Ascending aorta (tissue), 2 donors: ENCODE measurements at regions not wholly inside any gene's neighbourhood (a gene's known extent, or its start where the extent isn't known, plus 50 kb on each side); places are given as distances from the start of the nearest gene placed in this dataset.

Source experiments
- DNase-seq, 2 donors: peaks; one replicate each; pipeline ENCODE4 v3.0.0-alpha.2; 2019; ENCODE audit warnings: low spot score in 2 of 2
- H3K27ac ChIP-seq, 2 donors: fragments of 200-600 bp; sonication (generic); one replicate each; pipeline ENCODE4 v1.5.1; 2016 to 2017; ENCODE audit warnings: mild to moderate bottlenecking in 1 of 2
- H3K27me3 ChIP-seq: fragments of 200-600 bp; sonication (generic); one replicate; pipeline ENCODE4 v1.5.1; 2017
- H3K36me3 ChIP-seq, 2 donors: fragments of 200-600 bp; sonication (generic); one replicate each; pipeline ENCODE4 v1.5.1; 2016
- H3K4me1 ChIP-seq, 2 donors: fragments of 200-600 bp; sonication (generic); one replicate each; pipeline ENCODE4 v1.5.1; 2016 to 2017; ENCODE audit warnings: mild to moderate bottlenecking in 1 of 2
- H3K4me3 ChIP-seq, 2 donors: fragments of 200-600 bp; sonication (generic); one replicate each; pipeline ENCODE4 v1.5.1; 2016 to 2017; ENCODE audit warnings: mild to moderate bottlenecking in 1 of 2
- H3K9me3 ChIP-seq, 2 donors: fragments of 200-600 bp; sonication (generic); one replicate each; pipeline ENCODE4 v1.5.1; 2016
- intact Hi-C: fragments of 100-400 bp; cut with DNase I; formaldehyde crosslinking; loops from one replicate; pipeline ENCODE4 v1.15.1; 2023
- TF ChIP-seq, protein P1 (sequence below), 3 experiments: fragments of 200-600 bp in 2 of 3; fragments of 450-650 bp in 1 of 3; sonication (generic) in 2 of 3; IDR thresholded peaks; one replicate each; pipeline ENCODE4 v1.5.1; 2016 to 2019; ENCODE audit warnings: antibody characterized with exemption in 3 of 3, mild to moderate bottlenecking in 1 of 3, moderate library complexity in 1 of 3

DNA sequence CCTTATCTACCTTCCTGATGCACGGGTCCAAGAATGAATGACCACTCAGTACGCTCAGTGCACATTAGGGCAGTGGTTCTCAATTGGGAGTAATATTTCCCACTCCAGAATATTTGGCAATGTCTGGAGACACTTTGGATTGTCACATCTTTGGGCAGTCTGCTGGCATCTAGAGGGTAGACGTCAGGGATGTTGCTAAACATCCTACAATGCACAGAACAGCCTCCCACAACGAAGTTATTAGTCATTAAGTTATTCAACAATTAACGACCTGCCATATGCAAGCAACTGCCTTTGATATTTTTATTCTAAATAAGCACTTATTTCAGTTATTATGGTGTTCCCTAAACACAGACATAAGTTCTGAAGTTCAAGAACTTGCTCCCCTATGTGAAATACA is 669.3 kb downstream of the TOX3 start:
- no peaks in the 10 kb centered on the region for H3K27me3 ChIP-seq
- TF ChIP-seq, protein P1, sequence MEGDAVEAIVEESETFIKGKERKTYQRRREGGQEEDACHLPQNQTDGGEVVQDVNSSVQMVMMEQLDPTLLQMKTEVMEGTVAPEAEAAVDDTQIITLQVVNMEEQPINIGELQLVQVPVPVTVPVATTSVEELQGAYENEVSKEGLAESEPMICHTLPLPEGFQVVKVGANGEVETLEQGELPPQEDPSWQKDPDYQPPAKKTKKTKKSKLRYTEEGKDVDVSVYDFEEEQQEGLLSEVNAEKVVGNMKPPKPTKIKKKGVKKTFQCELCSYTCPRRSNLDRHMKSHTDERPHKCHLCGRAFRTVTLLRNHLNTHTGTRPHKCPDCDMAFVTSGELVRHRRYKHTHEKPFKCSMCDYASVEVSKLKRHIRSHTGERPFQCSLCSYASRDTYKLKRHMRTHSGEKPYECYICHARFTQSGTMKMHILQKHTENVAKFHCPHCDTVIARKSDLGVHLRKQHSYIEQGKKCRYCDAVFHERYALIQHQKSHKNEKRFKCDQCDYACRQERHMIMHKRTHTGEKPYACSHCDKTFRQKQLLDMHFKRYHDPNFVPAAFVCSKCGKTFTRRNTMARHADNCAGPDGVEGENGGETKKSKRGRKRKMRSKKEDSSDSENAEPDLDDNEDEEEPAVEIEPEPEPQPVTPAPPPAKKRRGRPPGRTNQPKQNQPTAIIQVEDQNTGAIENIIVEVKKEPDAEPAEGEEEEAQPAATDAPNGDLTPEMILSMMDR (IDR thresholded peaks at IDR 0.05), result no peak
- DNase-seq, result no peak
- no peaks in the 10 kb centered on the region for H3K36me3 ChIP-seq
- H3K4me3 ChIP-seq, result no peak overlapping the region
- intact Hi-C loops, result no loop called here
- H3K27ac ChIP-seq, result no peak overlapping the region
- no peaks in the 10 kb centered on the region for H3K4me1 ChIP-seq
- H3K9me3 ChIP-seq, result no peaks in the 10 kb centered on the region

DNA sequence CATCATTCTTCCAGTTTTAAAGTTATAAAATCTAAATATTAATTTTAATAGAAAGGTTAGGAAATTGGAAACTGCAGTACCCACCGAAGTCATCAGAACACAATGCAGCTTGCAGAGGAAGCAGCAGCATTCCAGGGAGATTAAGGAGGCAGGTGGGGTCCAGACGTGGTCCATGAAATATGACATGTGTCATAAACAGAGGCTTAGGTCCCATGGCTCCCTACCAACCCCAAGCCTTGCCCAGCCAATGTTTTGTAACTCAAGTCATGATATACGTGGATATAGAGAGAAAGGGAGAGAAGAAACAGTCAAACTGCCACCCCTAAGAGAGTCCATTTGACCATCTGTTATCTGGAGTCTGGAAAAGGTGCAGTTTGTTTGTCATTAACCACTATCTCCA is 670.0 kb downstream of the TOX3 start:
- DNase-seq, result no peak
- Histone ChIP-seq H3K27ac (no peak overlapping the region), H3K36me3 (no peaks in the 10 kb centered on the region), H3K27me3 (no peaks in the 10 kb centered on the region), H3K9me3 (no peaks in the 10 kb centered on the region), H3K4me1 (no peaks in the 10 kb centered on the region), H3K4me3 (no peak overlapping the region)
- TF ChIP-seq, protein P1 (IDR thresholded peaks at IDR 0.05), result no peak
- intact Hi-C loops, result no loop called here

DNA sequence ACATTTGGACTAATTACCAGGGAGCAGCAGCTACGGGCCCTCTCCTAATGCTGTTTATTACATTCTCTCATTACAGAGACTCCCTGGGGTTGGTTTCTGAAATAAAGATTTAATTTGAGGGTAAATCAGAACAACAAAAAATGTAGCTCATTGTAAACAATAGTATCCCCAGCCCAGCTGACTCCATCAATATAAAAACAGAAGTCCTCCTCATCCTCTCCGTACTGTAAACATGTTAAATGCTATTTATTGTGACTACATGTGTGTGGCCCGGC is 670.4 kb downstream of the TOX3 start:
- DNase-seq, result no peak
- intact Hi-C loops, result no loop called here
- Histone ChIP-seq H3K4me3 (no peak overlapping the region), H3K9me3 (no peaks in the 10 kb centered on the region), H3K27me3 (no peaks in the 10 kb centered on the region), H3K27ac (no peak overlapping the region), H3K36me3 (no peaks in the 10 kb centered on the region), H3K4me1 (no peaks in the 10 kb centered on the region)
- TF ChIP-seq, protein P1 (IDR thresholded peaks at IDR 0.05), result no peak

DNA sequence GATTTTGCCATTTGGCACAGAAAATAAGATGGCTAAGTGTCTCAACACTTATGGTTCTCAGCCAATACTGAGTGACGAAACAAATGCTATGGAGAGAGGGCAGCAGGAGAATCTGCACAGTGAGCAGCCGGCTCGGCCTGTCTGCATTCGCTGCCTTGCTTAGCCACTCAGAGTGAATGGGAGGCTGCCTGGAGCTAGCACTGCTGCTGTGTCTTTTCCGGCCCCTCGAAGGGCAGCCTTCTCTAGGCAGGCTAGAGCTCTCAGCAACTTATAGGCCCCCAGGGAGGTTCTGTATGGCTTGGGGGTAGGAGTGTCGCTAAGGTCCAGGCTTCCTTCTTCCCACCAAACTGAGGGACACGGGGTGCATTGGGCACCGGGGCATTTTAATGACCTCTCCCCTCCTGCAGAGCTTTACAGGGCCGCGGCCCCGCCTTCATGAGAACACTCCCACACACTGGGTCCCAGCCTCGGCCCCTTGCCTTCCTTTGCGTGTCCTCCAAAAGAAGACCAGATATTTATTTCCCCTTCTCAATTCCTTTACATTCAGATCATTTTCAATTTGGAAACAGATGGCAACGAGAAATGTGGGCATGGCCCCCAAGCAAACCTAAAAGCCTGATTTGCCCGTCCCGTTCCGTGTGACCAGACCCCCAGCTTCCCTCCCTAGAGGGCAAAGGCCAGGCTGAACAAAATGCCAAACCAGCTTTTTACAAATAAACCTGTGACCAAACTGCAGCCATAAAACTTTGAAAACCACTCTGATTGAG is 670.9 kb downstream of the TOX3 start:
- Histone ChIP-seq H3K4me3 (no peak overlapping the region), H3K36me3 (no peaks in the 10 kb centered on the region), H3K27me3 (no peaks in the 10 kb centered on the region), H3K9me3 (no peaks in the 10 kb centered on the region), H3K4me1 (no peaks in the 10 kb centered on the region), H3K27ac (no peak overlapping the region)
- no peak for DNase-seq
- intact Hi-C loops, result no loop called here
- TF ChIP-seq, protein P1 (IDR thresholded peaks at IDR 0.05), result no peak

DNA sequence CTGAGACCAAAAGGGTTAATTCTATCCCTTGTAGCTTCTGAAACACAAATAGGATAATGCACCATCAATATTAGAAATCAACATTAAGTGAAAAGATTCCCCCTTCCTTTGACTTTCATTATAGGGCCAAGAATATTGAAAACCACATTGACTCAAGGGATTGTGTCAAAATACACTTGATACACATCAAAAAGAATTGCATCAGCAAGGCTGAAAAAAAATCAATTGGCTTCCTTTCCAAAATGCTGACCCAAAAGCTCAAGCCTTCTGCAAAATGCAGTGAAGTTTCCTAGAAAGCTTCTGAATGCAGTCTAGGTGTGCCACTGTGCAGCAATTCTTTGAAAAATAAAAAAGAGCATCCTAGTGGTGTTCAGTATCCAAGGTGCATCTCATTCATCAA is 674.4 kb downstream of the TOX3 start:
- TF ChIP-seq, protein P1 (IDR thresholded peaks at IDR 0.05), result no peak
- Histone ChIP-seq H3K4me1 (no peaks in the 10 kb centered on the region), H3K36me3 (no peaks in the 10 kb centered on the region), H3K4me3 (no peak overlapping the region), H3K9me3 (no peaks in the 10 kb centered on the region), H3K27me3 (no peaks in the 10 kb centered on the region), H3K27ac (no peak overlapping the region)
- DNase-seq, result no peak
- intact Hi-C loops, result no loop called here
